ENCODE measurements at regions not wholly inside any gene's neighbourhood (a gene's known extent, or its start where the extent isn't known, plus 50 kb on each side); places are given as distances from the start of the nearest gene placed in this dataset.

GRCh38 chr22:49291781-49292180 lies 535.9 kb downstream of the BRD1 start:
- Mint-ChIP-seq H3K4me1 (peaks cover 11% of the 10 kb centered on the region), H3K9me3 (peaks cover 17% of the 10 kb centered on the region), H3K27me3 (ENCODE audit: insufficient read depth, low read depth, poor library complexity) (peaks cover 7% of the 10 kb centered on the region), H3K4me3 (no peak overlapping the region), H3K27ac (no peak overlapping the region), H3K36me3 (ENCODE audit: low read depth) (peaks cover 10% of the 10 kb centered on the region; the same call in 2 of the 3 replicates)
- Histone ChIP-seq H3K36me3 (ENCODE audit: insufficient read depth) (no peaks in the 10 kb centered on the region), H2AFZ (no peak overlapping the region), H3F3A (replicated peaks; ENCODE audit: low read depth) (no peaks in the 10 kb centered on the region), H3K27me3 (ENCODE audit: insufficient read depth) (no peaks in the 10 kb centered on the region), H3K9me2 (ENCODE audit: insufficient read depth) (no peaks in the 10 kb centered on the region), H3K79me2 (replicated peaks; ENCODE audit: insufficient read depth) (no peaks in the 10 kb centered on the region), H3K4me3 (no peak overlapping the region), H3K4me1 (ENCODE audit: insufficient read depth) (no peaks in the 10 kb centered on the region), H4K20me1 (replicated peaks; ENCODE audit: insufficient read depth) (no peaks in the 10 kb centered on the region), H3K27ac (ENCODE audit: low read depth) (no peak overlapping the region), H3K4me2 (no peak overlapping the region)
- ATAC-seq (no peak), DNase-seq (ENCODE audit: low spot score) (no peak)
- no peak for TF ChIP-seq ZNF331 (CRISPR knock-in tag; IDR thresholded peaks at IDR 0.05; ENCODE audit: low read depth)
- no peak for TF ChIP-seq ETS1 (IDR thresholded peaks at IDR 0.05)
- no peak for TF ChIP-seq CTCF (conservative IDR thresholded peaks at IDR 0.05; ENCODE audit: low read depth in 2 of 2)
- no peak for TF ChIP-seq EZH2phosphoT487 (IDR thresholded peaks at IDR 0.05; ENCODE audit: unreplicated experiment)
- no peak for TF ChIP-seq JUNB (IDR thresholded peaks at IDR 0.05; ENCODE audit: unreplicated experiment)
- TF ChIP-seq ZNF114 (CRISPR knock-in tag; IDR thresholded peaks at IDR 0.05) = no peak
- TF ChIP-seq REST (IDR thresholded peaks at IDR 0.05; ENCODE audit: unreplicated experiment) = no peak
- TF ChIP-seq POLR2AphosphoS5 (IDR thresholded peaks at IDR 0.05; ENCODE audit: low read depth) = no peak
- no peak for TF ChIP-seq CREB1 (CRISPR knock-in tag; IDR thresholded peaks at IDR 0.05; ENCODE audit: low read depth)
- TF ChIP-seq EZH2 (IDR thresholded peaks at IDR 0.05; ENCODE audit: low read depth, unreplicated experiment) = no peak
- TF ChIP-seq ZNF462 (CRISPR knock-in tag; IDR thresholded peaks at IDR 0.05) = no peak
- no peak for TF ChIP-seq NANOG (IDR thresholded peaks at IDR 0.05; ENCODE audit: borderline replicate concordance)
- no peak for TF ChIP-seq STAT1 (IDR thresholded peaks at IDR 0.05; ENCODE audit: unreplicated experiment)

Data from GM23338 (cell line).